ENCODE measurements at regions not wholly inside any gene's neighbourhood (a gene's known extent, or its start where the extent isn't known, plus 50 kb on each side); places are given as distances from the start of the nearest gene placed in this dataset.
A peak's percentile ranks its signal among the peaks of the same experiment; 100 is the strongest.
"Not testable (repeated sequence)": the region's sequence is repeated elsewhere in the genome, so short reads cannot be mapped to it uniquely, and the experiment has no call there.

DNA sequence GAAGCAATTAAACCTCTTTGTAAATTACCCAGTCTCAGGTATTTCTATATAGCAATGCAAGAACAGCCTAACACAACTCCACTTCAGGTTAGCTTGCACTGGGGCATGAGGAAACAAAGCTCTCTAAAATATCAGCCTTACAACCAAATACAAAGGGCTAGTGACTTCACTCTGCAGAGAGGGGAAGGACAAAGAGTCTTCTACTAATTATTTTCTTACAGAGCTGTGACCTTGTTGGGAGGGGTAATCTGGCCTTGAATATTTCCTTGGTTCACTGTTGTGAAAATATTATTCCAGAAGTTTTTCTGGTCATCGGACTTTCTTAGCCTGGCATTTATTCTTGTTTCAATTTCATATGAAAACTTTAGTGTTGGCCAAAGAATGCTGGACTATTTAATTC, 334.4 kb upstream of the CTNNB1 start:
- DNase-seq, result no peak

- DNase-seq, result no peak
Observed at GRCh38 chr3:40867797-40868196, 331.5 kb upstream of the CTNNB1 start.

GRCh38 chr3:40869013-40869412, 330.3 kb upstream of the CTNNB1 start:
- no peak for DNase-seq

DNA sequence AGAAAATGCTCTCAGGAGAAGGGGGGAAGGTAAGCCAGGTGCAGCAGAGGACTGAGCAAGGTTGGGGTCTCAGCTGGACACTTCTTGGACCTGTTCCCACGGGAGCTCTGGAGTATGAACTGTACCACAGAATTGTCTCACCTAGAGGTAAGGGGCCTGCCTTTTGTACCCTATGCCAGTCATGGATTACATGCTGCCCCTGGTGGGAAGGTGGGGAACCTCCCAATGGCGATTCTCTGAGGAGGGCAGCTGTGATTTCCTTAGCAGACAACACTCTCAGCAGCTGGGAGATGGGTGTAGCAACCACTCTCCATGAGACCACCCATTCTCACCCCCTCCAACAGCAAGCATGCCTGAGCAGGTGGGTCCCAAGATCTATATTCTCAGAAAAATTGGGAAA, 329.4 kb upstream of the CTNNB1 start:
- no peak for DNase-seq

DNA sequence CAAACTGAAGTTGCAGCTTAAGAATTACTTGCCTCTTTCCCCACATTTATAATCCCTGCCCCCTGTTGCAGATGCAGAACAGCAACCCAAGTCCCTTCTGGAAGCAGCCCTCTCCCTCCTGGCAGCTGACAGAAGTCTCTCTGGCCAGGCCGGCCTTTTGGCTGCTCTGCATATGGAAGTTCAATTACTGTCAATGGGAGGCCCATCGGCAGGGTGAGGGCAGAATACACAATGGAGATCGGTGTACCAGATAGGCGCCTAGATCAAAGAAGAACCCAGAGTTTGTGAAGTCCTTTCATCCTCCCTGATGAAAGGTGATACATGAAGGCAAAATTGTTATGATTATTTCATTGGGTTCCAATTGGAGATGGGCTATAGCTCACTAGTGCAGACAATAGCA, 327.9 kb upstream of the CTNNB1 start:
- DNase-seq, result no peak

DNA sequence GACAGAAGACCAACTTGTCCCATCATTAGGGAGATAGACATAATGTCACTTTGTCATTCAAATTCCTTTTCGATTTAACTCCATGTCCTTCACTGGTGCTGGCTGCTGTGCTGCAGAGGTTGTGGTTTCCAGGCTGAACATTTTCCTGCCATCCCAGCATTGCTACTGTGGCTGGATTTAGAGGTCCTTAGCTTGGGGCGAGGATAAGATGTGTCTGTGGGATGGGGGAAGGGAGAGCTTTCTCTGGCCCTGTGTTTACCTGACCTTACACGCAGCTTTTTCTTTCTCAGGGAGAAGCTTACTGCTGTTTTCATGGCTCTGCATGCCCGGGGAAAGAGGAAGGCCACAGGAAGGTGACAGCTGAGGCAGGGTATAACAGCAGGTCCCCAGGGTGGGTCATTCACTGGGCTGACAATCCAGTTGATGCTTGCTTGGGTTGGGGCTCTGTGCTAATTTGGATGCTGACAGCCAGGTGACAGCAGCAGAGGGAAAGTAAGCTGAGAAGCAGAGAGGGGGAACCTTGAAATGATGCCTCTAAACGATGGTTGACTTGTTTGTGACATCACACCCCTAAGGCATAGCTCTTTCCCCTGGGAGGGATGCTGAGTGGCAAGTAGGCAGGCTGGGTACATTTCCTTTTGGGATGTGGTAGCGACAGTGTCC, 326.9 kb upstream of the CTNNB1 start:
- no peak for DNase-seq

DNA sequence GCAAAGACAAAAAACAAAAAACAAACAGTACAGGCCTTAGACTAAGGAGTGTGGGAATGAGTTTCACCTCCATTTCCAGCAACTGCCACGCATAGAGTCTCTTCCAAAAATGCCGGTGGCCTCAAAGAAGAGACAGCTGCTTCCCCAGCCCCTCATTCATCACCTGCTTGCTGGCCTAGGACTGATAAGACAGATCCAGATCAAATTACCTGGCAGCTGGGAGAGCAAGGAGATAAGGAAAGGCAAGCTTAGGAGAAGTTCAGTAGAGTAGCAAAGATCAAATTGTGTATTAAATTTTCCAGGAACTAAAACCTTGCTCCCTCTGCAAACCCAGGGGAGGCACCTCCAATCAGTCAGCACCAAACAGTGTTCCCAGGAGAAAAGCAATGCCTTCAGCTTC, 325.8 kb upstream of the CTNNB1 start:
- DNase-seq, result peak; percentile 43 to 57

DNA sequence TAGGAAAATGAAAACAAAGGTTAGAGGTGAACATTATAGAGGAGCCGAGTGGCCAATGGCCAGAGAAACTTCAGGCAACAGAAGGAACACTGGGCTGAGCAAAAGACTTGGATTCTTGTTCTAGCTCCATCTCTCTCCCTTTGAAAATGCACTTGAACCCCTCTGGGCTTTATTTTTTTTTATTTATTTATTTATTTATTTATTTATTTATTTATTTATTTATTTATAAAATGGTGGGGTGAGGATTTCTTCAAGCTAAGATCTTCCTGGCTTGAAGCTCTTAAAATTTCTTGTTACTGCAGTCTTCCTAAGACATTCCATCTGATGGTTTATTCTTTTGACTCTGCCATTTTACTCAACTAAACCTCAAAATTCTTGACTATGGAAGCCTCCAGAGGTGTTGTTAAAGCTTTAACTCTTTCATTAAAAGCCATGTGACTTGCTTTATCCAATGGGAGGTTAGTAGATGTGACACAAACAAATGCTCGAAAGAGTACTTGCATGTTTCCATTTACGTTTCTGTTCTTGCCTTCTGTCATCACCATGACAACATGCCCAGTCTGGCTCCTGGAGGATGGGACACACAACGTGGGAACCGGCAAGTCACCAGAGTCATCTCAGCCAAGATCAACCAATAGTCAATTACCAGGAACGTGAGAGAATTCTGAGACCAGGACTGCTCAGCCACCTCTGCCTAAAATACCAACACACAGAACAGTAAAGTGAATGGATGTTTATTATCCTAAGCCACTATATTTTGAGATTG, 325.2 kb upstream of the CTNNB1 start:
- DNase-seq, result no peak

DNA sequence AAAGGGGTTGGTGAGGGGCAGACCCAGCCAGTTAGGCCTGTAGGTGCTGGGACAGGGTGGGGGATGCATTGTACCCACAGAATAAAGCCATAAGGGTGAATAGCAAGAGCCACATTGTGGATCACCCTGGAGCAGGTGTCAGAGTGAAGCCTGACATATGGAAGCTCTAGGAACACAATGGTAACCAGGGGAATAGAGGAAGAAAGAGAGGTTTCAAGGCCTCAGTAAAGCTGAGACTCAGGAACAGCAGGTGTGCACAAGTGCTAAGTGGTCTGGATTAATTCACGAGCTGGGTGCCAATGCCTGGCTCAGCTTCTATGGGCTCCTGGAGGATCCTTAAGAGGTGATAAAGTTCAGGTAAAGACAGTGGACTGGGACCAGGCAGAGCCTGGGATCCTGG, 323.7 kb upstream of the CTNNB1 start:
- no peak for DNase-seq

- DNase-seq, result no peak
Observed at GRCh38 chr3:40876009-40876408, 323.3 kb upstream of the CTNNB1 start.

GRCh38 chr3:40876496-40876895, 322.8 kb upstream of the CTNNB1 start:
- DNase-seq, result no peak

- DNase-seq, result no peak
Observed at GRCh38 chr3:40877631-40878463, 321.5 kb upstream of the CTNNB1 start.

GRCh38 chr3:40878464-40878905, 320.8 kb upstream of the CTNNB1 start:
- DNase-seq, result no peak

DNA sequence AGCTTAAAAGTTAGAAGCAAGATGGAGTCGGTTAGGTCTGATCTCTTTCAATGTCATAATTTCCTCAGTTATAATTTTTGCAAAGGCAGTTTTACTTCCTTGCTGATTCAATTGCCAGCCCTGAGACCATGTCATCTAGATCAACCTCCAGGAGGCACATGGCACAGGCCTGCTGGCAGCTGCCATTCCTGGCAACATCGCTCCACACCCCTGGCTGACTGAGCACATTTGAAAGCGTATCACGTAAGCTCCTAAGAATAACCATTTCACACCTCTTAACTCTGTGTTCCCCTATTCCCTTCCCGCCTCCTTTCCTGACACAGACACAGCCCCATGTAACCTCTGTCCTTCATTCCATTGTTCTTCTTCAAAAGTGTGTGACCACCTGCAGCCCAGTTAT, 313.9 kb upstream of the CTNNB1 start:
- DNase-seq, result no peak

GRCh38 chr3:40886660-40887425, 312.5 kb upstream of the CTNNB1 start:
- no peak for DNase-seq

DNA sequence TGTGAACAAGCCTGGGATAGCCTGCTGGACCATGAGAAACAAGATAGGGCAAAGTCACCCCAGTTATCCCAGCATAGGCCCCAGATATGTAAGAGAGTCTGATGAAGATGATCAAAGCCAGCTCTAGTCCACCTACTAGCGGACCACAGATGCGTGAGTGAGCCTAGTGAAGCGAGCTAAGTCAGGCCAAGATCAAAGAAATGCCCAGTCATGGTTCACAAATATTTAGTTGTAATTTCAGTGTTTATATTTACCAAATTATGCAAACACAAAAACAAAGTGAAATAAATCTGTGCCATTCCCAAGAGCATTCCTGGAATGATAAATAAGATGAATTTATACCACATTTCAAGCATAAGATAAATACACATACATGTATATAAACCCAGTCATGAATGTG, 308.1 kb upstream of the CTNNB1 start:
- DNase-seq, result no peak

DNA sequence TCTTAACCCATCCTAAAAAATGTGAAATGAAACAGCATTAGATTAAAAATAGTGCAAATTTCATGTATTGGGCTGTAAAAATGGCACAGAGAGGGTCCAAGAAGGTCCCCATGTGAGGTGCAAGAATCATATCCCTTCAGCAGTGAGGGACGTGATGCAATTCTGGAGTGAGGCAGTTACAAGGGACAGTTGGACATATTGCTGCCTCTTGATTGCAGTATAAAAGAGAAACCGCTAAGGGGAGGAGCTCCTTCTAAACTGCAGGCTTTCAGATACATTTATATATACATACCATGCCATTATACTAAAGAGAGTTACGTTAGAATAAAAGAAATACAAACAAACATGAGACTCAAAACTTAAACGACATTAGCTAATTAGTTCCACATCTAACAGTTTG, 304.2 kb upstream of the CTNNB1 start:
- no peak for DNase-seq

- DNase-seq, result no peak
Observed at GRCh38 chr3:40899286-40899712, 300.0 kb upstream of the CTNNB1 start.

- DNase-seq, result no peak
Observed at GRCh38 chr3:40901298-40901697, 298.0 kb upstream of the CTNNB1 start.

GRCh38 chr3:40901796-40902195, 297.5 kb upstream of the CTNNB1 start:
- DNase-seq, result no peak

GRCh38 chr3:40907907-40908465, 291.3 kb upstream of the CTNNB1 start:
- not testable (repeated sequence) for DNase-seq

DNA sequence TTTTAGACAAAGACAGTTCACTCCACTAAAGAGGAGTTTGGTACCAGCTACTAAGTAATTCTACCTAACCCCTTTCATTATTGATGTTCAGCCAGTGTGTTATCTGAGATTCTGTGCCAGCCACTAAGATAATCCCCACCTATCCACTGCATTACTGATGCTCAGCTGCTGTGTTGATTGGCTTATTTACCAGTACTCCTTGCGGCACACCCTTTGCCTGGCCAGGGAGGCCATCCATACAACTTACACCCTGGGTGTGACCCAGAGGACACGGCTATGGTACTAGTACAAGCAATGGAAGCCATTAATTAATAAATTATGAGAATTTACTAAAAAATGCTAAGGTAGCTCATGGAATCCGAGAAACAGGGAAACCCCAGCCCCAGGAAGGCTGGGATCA, 290.7 kb upstream of the CTNNB1 start:
- DNase-seq, result no peak

- no peak for DNase-seq
Observed at GRCh38 chr3:40911264-40911663, 288.0 kb upstream of the CTNNB1 start.

All from NCI-H526 (cell line).